Stimulated activated CD4-positive, alpha-beta T cell treated with anti-CD3 and anti-CD28 coated beads, Interleukin-4, amount 100 ng/mL, for 48 hours (primary cell): ENCODE measurements at regions not wholly inside any gene's neighbourhood (a gene's known extent, or its start where the extent isn't known, plus 50 kb on each side); places are given as distances from the start of the nearest gene placed in this dataset.
"Not testable (repeated sequence)": the region's sequence is repeated elsewhere in the genome, so short reads cannot be mapped to it uniquely, and the experiment has no call there.

Experiments used
- DNase-seq, 2 donors: peaks; one replicate each; pipeline ENCODE4 v3.0.0-alpha.2; 2020; ENCODE audit warnings: low read depth in 2 of 2

DNA sequence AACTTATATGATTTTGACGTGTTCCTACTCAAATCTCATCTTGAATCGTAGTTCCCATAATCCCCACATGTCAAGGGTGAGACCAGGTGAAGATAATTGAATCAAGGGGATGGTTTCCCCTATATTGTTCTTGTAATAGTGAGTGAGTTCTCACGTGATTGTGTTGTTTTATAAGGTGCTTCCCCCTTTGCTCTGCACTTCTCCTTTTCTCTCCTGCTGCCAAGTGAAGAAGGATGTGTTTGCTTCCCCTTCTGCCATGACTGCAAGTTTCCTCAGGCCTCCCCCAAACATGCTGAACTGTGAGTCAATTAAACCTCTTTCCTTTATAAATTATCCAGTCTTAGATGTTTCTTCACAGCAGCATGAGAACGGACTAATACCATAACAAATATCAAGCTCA, 83.2 kb downstream of the MANEA start:
- no peak for DNase-seq

DNA sequence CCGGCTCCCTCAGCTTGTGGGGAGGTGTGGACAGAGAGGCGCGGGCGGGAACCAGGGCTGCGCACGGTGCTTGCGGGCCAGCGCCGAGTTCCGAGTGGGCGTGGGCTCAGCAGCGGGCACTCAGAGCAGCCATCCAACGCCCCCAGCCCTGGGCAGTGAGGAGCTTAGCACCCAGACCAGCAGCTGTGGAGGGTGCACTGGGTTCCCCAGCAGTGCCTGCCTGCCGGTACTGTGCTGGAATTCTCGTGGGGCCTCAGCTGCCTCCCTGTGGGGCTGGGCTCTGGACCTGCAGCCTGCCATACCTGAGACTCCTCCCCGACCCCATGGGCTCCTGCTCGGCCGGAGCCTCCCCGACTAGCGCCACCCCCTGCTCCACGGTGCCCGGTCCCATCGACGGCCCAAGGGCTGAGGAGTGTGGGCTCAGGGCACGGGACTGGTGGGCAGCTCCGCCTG, 92.7 kb downstream of the MANEA start:
- DNase-seq = no peak

DNA sequence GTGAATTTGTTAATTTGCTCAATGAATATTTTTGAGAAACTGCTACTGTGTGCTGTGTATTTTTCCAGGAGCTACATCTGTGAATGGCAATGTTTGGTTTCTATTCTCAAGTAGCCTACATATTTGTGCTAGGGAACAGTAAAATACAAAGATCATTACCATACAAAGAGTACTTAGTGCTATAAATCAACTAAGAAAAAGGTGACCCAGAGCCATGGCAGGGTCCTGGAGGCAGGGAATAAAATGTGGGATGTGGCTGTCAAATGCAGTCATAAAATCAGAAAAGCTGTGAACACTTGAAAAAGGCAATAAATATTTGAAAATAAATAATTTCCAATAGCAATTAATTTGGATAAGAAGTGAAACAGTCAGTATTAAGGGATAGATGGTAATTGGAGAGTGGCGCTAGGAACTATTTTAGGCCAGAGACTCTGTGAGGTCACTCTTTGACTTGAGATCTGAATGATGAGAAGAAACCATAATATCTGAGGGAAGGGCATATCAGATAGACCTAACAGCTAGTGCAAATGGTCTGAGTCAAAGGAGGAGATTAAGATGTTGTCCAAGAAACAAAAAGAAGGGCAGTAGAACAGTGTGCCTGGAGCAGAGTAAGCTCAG, 98.8 kb downstream of the MANEA start:
- DNase-seq = no peak

DNA sequence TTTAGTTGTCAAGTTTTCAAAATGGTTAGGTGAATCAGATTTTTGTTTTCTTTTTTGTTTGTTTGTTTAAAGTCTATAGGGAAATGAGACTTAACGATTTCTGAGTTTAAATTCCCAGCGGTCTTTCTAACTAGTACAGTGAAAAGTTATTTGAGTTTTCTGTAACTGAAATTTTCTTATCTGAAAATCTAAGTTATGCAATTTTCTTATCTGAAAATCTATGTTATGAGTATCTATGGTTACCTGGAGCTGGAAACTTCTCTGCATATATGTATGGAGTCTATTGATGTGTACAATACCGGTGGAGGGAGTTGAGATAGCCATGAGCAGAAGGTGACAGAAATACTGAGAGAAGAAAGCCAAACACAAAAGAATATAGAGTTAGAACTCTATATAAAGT, 102.6 kb downstream of the MANEA start:
- no peak for DNase-seq

DNA sequence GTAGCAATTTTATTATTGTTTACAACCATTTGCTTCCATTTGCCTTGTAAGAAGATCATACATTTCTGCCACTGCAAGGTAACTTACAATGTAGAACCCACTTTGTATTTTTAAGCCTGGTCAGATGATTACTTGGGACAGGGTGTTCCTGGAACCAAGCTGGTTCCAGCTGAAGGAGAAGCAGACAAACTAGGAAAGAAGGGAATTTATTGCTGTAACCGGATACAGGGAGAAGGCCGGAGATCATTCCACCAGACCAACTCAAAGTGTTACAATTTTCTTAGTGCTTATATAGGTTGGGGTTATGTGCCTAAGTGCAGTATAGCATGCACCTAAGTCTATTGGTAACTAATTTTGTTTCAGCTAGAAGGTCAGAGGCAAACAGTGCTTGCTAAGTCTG, 104.4 kb downstream of the MANEA start:
- DNase-seq = no peak

DNA sequence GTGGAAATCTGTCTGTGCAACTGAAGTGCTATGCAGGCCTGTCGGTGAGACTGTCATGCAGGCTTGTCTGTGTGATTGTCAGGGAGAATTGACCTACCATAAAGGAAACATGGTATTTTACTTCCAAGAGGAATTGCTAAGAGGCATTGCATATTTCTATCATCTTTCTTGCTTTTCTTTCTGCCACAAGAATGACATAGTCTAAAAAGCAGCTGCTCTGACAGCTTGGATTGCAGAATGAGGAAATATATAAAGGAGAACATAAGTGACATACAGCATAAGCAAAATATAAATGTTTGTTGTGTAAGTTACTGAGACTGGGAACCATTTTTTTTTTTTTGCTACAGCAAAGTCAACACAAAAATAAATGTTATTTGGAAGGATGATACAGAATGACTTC, 105.1 kb downstream of the MANEA start:
- DNase-seq = no peak

DNA sequence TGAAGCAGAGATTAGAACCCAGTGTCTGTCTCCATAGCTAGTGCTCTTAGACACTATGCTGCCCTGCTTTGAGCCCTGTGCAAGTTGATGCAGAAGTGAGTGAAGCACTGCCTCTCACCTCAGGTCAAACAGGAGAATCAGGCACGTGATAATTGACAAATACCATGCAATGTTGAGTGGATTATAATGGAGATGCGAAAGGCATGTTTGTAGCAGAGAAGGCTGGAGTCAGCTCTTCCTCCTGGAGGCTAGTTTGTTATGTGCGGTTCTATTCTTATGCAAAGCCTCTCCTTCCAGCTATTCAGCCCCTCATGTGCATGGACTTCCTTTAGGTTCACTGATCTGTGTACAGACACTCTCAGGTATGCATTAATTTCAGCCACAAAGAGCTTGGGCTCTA, 108.5 kb downstream of the MANEA start:
- DNase-seq = no peak

DNA sequence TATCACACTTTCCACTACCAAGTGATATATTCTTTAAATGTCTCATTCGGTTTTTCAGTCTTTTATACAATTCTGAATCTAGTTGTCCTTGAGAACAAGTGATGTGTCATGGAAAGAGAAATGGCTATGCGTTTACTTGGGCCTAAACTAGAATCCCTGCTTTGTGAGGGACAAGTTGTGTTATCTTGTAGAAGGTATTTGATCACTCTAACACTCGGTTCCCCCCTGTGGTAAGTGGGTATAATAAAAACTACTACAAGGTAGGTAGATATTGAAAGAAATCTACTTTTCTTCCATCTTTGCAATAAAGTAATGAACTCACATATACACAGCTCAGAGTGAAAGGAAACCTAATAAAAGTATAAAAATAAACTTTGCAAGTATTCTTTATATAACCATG, 108.9 kb downstream of the MANEA start:
- no peak for DNase-seq

DNA sequence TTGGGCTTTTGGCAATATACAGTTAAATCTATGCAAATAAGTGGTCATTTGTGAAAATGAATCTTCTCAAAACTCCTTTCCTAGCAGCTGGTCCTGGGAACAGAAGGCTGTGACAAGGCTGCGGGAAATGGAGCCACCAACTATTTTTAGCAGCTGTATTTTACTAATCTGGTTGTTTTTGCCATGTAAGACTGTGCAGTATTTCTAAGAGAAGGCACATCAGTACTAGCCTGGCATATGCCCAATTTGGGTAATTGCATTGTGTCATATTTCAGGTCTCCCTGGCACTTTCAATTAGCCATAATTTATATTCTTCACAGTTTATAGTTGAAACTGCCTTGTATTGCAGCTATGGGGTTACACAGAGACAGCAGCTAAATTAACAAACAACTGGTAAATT, 109.6 kb downstream of the MANEA start:
- DNase-seq = no peak

DNA sequence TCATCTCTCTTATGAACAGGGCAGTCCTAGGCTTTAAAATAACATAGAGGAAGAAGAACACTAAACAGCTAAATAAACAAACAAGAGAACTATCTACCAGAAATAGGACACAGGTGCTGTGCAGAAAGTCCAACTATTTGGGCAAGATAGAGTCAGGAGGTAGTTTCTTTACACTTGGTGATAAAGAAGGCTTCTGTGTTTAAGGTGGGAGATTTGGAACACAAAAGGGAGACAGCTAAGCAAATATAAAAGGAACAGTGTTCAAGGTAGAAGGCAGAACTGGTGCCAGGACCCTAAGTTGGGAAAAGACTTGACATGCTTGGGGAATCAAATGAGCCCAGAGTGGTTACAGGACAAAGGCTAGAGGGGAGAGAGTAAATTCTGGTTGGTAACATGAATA, 110.5 kb downstream of the MANEA start:
- DNase-seq = no peak

DNA sequence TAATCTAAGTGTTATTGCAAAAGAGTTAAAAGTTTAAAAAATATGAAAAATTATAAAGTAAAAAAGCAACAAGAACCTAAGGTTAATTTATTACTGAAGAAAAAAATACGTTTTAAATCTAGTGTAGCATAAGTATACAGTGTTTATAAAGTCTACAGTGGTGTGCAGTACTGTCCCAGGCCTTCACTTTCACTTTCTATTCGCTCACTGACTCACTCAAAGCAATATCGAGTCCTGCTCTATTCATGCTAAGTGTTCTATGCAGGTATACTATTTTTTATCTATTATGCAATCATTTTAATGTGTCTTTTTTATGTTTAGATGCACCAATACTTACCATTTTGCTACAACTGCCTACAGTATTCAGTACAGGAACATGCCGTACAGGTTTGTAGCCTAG, 113.0 kb downstream of the MANEA start:
- DNase-seq = no peak

DNA sequence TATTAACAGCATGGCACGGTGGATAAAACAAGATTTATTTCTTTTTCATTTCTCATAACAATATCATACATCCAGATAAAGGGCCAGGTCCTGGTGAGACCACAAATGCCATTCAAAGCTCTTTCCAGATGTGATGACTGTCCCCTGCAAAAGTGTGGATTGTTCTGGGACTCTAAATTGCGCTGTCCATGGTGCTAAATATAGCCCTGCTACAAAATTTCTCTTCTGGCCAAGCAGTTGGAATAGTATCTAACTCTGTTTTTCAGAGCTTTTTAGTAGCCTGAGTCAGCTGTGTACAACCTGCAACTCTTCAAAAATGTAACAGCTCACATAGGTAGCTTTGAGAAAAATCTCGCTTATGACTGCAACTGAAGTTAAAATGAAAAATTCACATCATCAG, 115.8 kb downstream of the MANEA start:
- DNase-seq = no peak

DNA sequence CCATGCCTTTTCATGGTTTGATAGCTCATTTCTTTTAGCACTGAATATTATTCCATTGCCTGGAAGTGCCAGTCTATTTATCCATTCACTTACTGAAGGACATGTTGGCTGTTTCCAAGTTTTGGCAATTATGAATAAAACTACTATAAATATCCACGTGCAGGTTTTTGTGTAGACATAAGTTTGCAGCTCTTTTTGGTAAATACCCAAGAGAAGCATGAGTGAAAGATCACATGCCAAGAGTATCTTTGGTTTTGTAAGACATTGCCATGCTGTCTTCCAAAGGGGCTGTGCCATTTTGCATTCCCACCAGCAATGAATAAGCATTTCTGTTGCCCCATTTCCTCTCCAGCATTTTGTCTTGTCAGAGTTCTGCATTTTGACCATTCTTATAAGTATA, 120.9 kb downstream of the MANEA start:
- no peak for DNase-seq

DNA sequence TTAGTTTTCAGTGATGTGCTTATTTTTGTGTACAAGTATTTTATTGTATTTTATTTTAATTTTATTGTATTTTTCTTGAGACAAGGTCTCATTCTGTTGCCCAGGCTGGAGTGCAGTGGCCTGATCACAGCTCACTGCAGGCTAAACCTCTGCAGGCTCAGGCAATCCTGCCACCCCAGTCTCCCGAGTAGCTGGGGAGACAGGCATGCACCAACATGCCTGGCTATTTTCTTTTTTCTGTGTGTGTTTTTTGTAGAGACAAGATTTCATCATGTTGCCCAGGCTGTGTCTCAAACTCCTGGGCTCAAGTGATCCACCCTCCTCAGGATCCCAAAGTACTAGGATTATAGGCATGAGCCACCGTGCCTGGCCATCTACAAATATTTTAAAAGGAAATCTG, 146.3 kb downstream of the MANEA start:
- no peak for DNase-seq

DNA sequence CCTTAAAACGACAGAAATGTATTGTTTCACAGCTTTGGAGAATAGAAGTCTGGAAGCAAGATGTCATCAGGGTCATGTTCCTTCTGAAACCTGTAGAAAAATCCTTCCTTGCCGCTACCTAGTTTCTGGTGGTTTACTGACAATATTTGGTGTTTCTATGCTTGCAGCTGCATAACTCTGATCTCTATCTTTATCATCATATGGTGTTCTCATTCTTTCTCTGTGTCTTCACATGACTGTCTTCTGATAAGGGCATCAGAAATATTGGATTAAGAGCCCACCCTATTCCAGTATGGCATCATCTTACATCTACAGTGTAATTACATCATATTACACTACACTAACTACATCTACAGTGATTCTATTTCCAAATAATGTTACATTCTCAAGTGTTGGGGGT, 148.0 kb downstream of the MANEA start:
- DNase-seq = no peak

DNA sequence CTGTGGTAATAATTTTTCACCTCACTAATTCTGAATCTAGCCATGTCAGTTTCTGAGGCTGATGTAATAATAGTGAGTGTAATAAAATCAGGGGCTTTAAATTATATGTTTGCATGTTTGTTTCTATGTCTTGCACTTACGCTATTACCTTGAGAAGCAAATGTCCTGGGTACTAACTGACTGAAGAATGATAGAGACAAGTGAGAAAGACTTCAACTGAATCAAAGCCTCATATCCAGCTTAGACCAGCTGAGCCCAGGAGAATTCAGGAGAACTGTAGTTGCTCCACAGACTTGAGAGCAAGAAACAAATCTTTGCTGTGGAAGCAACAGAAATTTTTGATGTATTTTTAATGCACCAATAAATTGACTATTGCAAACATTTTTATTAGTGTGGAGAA, 162.8 kb downstream of the MANEA start:
- DNase-seq = no peak

DNA sequence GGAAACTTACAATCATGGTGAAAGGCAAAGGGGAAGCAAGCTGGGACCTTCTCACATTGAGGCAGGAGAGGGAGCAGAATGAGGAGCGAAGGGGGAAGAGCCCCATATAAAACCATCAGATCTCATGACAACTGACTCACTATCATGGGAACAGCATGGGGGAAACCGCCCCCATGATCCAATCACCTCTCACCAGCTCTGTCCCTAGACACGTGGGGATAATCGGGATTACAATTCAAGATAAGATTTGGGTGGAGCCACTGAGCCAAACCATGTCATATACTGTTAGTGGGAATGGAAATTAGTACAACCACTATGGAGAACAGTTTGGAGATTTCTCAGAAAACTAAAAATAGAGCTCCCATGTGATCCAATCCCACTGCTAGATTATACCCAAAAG, 163.7 kb downstream of the MANEA start:
- DNase-seq = no peak

DNA sequence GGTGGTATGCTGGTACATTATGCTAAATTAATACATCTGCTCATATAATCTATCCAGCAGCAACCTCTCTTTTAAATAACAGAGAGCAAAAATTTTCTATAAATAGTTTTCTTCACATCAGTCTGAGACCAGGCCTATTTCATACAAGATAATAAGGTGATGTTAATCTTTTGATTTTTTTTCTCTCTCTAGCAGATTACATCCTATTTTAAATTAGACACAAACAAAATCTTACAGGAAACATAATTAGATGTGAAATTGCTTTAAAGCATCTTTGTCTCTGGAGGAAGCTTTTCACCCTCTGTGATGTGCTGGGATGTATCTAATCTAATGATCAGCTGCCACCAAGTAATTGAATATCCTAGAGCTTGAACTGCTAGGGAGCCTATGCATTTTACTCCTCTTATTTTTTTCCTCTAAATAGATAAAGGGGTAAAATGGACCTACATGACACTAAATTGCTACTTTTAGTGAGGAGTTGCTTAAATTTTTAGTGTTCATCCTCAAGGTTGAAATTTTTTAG, 165.5 kb downstream of the MANEA start:
- DNase-seq = no peak

DNA sequence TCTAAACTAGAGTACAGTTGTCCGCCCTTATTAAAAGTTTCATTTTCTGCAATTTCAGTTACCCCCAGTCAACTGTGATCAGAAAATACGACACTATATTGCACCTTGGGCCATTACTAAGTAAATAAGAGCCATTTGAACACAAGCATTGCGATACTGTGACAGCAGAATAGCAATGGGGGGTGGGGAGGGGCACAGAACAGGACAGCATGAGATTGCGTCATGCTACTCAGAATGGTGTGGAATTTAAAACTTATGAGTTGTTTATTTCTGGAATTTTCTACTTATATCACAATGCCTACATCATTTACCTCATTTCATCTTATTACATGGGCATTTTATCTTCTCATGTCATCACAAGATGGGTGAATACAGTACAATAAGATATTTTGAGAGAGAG, 166.3 kb downstream of the MANEA start:
- no peak for DNase-seq

DNA sequence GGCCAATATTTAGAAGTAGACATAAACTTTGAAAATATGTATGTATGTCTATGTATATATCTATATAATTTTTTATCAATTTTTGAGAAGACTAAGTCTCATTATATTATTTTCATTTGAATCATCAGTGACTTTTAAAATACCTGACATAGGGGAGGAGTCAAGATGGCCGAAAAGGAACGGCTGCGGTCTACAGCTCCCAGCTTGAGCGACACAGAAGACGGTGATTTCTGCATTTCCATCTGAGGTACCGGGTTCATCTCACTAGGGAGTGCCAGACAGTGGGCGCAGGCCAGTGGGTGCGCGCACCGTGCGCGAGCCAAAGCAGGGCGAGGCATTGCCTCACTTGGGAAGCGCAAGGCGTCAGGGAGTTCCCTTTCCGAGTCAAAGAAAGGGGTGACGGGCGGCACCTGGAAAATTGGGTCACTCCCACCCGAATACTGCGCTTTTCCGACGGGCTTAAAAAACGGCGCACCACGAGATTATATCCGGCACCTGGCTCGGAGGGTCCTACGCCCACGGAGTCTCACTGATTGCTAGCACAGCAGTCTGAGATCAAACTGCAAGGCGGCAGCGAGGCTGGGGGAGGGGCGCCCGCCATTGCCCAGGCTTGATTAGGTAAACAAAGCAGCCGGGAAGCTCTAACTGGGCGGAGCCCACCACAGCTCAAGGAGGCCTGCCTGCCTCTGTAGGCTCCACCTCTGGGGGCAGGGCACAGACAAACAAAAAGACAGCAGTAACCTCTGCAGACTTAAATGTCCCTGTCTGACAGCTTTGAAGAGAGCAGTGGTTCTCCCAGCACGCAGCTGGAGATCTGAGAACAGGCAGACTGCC, 181.1 kb downstream of the MANEA start:
- not testable (repeated sequence) for DNase-seq

DNA sequence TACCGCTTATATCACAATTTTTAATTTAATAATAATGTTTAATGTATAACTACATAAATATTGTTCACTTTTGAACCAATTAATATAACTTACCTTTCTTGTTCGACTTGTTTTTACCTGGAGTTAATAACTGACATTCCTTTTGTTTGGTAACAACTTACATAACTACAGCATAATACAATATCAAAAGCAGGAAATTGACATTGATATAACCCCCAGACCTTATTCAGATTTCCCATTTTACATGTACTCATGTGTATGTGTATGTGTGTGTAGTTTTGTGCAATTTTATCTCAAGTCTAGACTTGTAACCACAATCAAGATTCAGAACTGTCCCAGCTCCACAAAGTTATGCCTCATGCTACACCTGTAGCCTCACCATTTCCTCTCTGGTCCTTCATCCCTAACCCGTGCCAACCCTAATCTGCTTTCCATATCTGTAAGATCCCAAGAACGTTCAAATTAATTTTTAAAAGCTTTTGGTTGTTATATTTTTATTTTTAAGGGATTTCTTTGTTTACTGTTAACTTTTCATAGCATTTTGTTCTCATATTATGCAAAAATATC, 190.6 kb downstream of the MANEA start:
- DNase-seq = no peak

DNA sequence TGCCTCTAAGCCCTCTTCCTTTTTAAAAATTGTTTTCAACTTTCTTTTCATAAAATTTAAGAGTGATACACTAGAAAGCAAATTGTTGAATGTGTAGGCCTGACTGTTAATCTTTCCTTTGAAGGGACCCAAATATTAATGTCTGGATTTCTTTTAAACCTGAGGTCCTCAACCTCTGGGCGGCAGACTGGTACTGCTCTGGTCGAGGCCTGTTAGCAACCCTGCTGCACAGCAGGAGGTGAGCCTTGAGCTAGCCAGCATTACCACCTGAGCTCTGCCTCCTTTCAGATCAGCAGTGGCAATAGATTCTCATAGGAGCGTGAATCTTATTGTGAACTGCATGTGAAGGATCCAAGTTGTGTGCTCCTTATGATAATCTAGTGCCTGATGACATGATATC, 191.2 kb downstream of the MANEA start:
- no peak for DNase-seq

DNA sequence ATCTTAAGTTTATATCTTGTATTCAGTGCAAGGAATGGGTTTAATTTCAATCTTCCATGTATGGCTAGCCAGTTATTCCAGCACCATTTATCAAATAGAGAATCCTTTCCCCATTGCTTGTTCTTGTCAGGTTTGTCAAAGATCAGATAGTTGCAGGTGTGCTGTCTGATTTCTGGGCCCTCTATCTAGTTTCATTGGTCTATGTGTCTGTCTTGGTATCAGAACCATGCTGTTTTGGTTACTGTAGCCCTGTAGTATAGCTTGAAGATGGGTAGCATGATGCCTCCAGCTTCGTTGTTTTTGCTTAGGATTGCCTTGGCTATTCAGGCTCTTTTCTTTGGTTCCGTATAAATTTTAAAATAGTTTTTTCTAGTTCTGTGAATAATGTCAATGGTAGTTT, 200.0 kb downstream of the MANEA start:
- no peak for DNase-seq
